GM19372 (cell line): ENCODE measurements at regions not wholly inside any gene's neighbourhood (a gene's known extent, or its start where the extent isn't known, plus 50 kb on each side); places are given as distances from the start of the nearest gene placed in this dataset.
"Not testable (repeated sequence)": the region's sequence is repeated elsewhere in the genome, so short reads cannot be mapped to it uniquely, and the experiment has no call there.

Experiments
- ATAC-seq: cut with Tn5 transposase; IDR thresholded peaks from one replicate; pipeline ENCODE4 v1.9.1; 2021; ENCODE audit warnings: mild to moderate bottlenecking, low read depth, moderate library complexity; ENCODE audit not compliant: unreplicated experiment

- ATAC-seq = no peak
Observed at GRCh38 chr2:15749460-15750432, 158.1 kb downstream of the DDX1 start.

- ATAC-seq = no peak
Observed at GRCh38 chr2:15750433-15750814, 158.8 kb downstream of the DDX1 start.

GRCh38 chr2:15750822-15751329, 159.2 kb downstream of the DDX1 start:
- no peak for ATAC-seq

GRCh38 chr2:15751477-15751876, 159.8 kb downstream of the DDX1 start:
- no peak for ATAC-seq

- ATAC-seq = no peak
Observed at GRCh38 chr2:15752552-15753232, 161.0 kb downstream of the DDX1 start.

- no peak for ATAC-seq
Observed at GRCh38 chr2:15753233-15753798, 161.6 kb downstream of the DDX1 start.

- no peak for ATAC-seq
Observed at GRCh38 chr2:15753811-15754702, 162.4 kb downstream of the DDX1 start.

- ATAC-seq = no peak
Observed at GRCh38 chr2:15754703-15755099, 163.0 kb downstream of the DDX1 start.

GRCh38 chr2:15755528-15755927, 163.9 kb downstream of the DDX1 start:
- no peak for ATAC-seq

- no peak for ATAC-seq
Observed at GRCh38 chr2:15756011-15756550, 164.4 kb downstream of the DDX1 start.

- ATAC-seq = no peak
Observed at GRCh38 chr2:15756882-15757819, 165.5 kb downstream of the DDX1 start.

GRCh38 chr2:15757820-15758586, 166.3 kb downstream of the DDX1 start:
- no peak for ATAC-seq

GRCh38 chr2:15758848-15759247, 167.2 kb downstream of the DDX1 start:
- ATAC-seq = no peak

- ATAC-seq = no peak
Observed at GRCh38 chr2:15759385-15759784, 167.7 kb downstream of the DDX1 start.

- ATAC-seq = not testable (repeated sequence)
Observed at GRCh38 chr2:15759791-15760190, 168.1 kb downstream of the DDX1 start.

- no peak for ATAC-seq
Observed at GRCh38 chr2:15760232-15760910, 168.7 kb downstream of the DDX1 start.

- no peak for ATAC-seq
Observed at GRCh38 chr2:15761056-15761455, 169.4 kb downstream of the DDX1 start.

GRCh38 chr2:15761910-15762309, 170.2 kb downstream of the DDX1 start:
- no peak for ATAC-seq
